ENCODE measurements at regions not wholly inside any gene's neighbourhood (a gene's known extent, or its start where the extent isn't known, plus 50 kb on each side); places are given as distances from the start of the nearest gene placed in this dataset.
A peak's percentile ranks its signal among the peaks of the same experiment; 100 is the strongest.
"Not testable (repeated sequence)": the region's sequence is repeated elsewhere in the genome, so short reads cannot be mapped to it uniquely, and the experiment has no call there.

DNA sequence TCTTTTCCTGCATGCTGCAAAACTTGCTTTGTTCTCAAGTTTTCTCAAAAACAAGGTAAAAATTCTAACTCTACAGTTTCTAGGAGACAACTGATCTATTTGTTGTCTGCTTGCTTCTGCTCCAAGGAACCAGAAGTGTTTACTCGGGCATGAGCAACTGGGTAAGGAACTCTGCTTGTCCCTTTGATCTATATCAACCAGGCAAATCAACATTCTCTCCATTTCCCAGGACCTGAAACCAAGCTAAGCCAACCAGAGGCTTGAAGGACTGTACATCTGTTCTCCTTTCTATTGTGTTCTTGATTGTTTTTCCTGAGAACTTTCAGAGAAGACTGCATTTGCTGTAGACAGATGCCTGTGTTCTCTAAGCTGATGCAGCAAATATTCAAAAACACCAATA is 335.0 kb upstream of the KCNH7 start:
- Mint-ChIP-seq H3K27ac (no peak overlapping the region), H3K4me1 (no peaks in the 10 kb centered on the region), H3K4me3 (no peak overlapping the region), H3K36me3 (ENCODE audit: low read depth) (no peaks in the 10 kb centered on the region), H3K27me3 (peaks cover 4% of the 10 kb centered on the region)
- ATAC-seq (no peak), DNase-seq (no peak)
- no peaks in the 10 kb centered on the region for H3K9me3 ChIP-seq (ENCODE audit: control insufficient read depth, low read length, poor library complexity, severe bottlenecking)

DNA sequence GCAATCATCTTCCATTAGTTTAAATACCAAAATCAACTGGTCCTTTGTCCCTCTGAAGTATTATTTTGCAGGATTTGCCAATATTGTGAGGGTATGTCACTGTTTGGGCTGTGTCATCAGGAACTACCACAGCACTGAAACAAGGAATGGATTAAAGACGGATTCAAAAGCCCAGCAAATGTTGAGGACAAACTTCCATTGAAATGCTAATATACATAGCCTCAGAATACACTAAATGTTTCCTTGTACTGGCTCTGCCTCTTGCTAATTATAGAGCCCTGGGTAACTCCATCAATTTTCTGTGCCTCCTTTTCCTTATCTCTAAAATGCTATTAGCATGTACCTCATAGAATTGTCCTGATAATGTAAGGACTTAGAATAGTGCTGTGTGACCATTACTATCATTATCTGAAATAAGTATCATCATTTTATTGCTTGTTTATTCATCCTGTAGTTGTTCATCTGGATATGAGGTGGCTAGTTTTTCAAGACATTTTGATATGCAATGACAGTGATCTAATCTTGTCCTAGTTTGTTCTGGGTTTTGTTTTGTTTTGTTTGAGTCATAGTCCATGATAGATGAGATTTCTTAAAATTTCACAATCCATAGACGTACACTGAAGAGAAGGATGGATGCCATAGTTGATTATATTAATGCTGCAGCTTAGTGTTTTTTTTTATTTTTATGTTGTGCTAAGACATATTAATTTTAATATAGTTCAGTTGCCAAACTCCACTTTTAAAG is 333.4 kb upstream of the KCNH7 start:
- no peaks in the 10 kb centered on the region for H3K9me3 ChIP-seq (ENCODE audit: control insufficient read depth, low read length, poor library complexity, severe bottlenecking)
- ATAC-seq (no peak), DNase-seq (no peak)
- H3K4me3 Mint-ChIP-seq, result peak overlapping the region; percentile 1
- H3K27ac Mint-ChIP-seq, result no peak overlapping the region
- no peaks in the 10 kb centered on the region for H3K4me1 Mint-ChIP-seq
- no peaks in the 10 kb centered on the region for H3K36me3 Mint-ChIP-seq (ENCODE audit: low read depth)
- peaks cover 4% of the 10 kb centered on the region for H3K27me3 Mint-ChIP-seq

DNA sequence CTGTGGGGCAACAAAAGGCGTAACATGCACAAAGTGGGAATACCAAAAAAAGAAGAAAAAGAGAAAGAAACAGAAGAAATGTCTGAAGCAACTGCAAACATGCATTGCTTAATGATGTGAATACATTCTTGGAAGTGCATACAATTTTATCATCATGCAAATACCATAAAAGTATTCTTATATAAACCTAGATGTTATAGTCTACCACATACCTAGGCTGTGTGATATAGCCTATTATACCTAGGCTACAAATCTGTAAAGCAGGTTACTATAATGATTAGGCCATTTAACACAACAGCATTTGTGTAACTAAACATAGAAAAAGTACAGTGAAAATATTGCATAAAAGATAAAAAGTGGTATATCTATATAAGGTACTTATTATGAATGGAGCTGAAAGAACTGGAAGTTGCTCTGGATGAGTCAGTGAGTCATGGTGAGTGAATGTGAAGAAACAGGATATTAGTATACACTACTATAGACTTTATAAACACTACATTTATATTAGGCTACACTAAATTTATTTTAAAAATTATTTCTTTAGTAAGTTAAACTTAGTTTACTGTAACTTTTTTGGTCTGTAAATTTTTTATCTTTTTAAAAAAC is 319.4 kb upstream of the KCNH7 start:
- H3K4me3 Mint-ChIP-seq, result no peak overlapping the region
- H3K4me1 Mint-ChIP-seq, result no peaks in the 10 kb centered on the region
- H3K27me3 Mint-ChIP-seq, result no peaks in the 10 kb centered on the region

DNA sequence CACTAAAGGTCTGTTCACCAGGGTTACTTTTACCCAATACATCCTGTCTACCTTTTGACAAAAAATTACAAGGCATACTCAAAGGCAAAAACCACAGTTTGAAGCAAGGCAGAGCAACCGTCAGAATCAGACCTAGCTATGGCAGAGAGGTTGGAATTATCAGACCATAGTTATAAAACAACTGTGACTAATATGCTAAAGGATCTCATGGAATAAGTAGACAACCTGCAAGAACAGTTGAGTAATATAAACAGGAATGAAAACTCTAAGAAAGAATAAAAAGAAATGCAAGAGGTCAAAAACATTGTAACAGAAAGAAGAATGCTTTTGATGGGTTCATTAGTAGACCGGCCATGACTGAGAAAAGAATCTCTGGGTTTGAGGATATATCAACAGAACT is 318.8 kb upstream of the KCNH7 start:
- no peaks in the 10 kb centered on the region for H3K9me3 ChIP-seq (ENCODE audit: control insufficient read depth, low read length, poor library complexity, severe bottlenecking)
- H3K36me3 Mint-ChIP-seq (ENCODE audit: low read depth), result no peaks in the 10 kb centered on the region
- no peaks in the 10 kb centered on the region for H3K27me3 Mint-ChIP-seq
- H3K27ac Mint-ChIP-seq, result no peak overlapping the region
- no peak overlapping the region for H3K4me3 Mint-ChIP-seq
- no peaks in the 10 kb centered on the region for H3K4me1 Mint-ChIP-seq
- DNase-seq (no peak), ATAC-seq (no peak)

More for the DNA sequence above, 319.4 kb upstream of the KCNH7 start:
- Mint-ChIP-seq H3K27ac (no peak overlapping the region), H3K36me3 (ENCODE audit: low read depth) (no peaks in the 10 kb centered on the region)
- DNase-seq, result no peak
- H3K9me3 ChIP-seq (ENCODE audit: control insufficient read depth, low read length, poor library complexity, severe bottlenecking), result no peaks in the 10 kb centered on the region
- no peak for ATAC-seq

DNA sequence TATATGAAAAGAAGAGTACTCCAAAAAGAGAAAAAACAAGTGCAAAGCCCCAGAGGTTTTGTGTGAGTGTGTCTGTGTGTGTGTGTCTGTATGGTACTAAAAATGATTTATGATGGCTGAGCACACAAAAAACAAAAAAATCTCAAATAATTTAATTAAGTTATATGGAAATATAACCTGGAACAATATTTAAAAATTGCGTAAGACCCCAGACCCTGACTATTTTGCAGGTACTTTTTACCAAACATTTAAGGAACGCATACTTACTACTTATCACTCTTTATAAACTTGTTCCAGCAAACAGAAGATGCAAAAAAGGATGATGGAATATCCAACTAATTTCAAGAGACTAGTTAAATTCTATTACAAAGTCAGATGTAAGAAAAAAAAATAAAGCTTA is 317.4 kb upstream of the KCNH7 start:
- no peak for DNase-seq
- Mint-ChIP-seq H3K36me3 (ENCODE audit: low read depth) (no peaks in the 10 kb centered on the region), H3K27ac (no peak overlapping the region), H3K4me1 (no peaks in the 10 kb centered on the region), H3K4me3 (no peak overlapping the region), H3K27me3 (no peaks in the 10 kb centered on the region)
- no peaks in the 10 kb centered on the region for H3K9me3 ChIP-seq (ENCODE audit: control insufficient read depth, low read length, poor library complexity, severe bottlenecking)
- no peak for ATAC-seq

DNA sequence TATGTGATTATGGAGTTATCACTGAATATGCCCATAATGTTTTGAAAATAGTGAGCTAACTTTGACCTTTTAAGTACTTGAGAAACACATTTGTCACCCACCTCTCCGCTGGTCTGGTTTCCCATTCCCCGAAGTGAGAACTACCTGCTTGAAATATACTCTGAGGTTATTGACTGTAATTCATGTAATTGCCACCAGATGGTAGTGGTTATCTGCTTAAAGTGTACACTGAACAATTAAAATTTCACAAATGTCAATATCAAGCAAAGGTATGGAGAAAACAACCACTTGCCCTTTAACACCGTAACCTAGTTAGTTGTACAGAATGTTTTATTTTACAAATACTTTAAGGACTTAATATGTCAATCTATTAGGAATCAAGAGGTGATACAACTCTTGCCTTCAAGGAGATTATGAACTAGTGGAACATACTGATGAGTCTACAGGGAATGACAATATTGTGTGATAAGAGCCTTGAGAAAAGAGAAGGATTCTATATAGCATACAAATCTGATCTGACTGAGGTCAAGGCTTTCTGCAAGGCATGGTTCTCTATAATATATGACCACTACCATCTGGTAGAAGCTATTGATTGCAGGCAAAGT is 316.8 kb upstream of the KCNH7 start:
- no peaks in the 10 kb centered on the region for H3K9me3 ChIP-seq (ENCODE audit: control insufficient read depth, low read length, poor library complexity, severe bottlenecking)
- Mint-ChIP-seq H3K4me1 (no peaks in the 10 kb centered on the region), H3K4me3 (no peak overlapping the region), H3K36me3 (ENCODE audit: low read depth) (no peaks in the 10 kb centered on the region), H3K27ac (no peak overlapping the region), H3K27me3 (no peaks in the 10 kb centered on the region)
- ATAC-seq, result no peak
- no peak for DNase-seq

DNA sequence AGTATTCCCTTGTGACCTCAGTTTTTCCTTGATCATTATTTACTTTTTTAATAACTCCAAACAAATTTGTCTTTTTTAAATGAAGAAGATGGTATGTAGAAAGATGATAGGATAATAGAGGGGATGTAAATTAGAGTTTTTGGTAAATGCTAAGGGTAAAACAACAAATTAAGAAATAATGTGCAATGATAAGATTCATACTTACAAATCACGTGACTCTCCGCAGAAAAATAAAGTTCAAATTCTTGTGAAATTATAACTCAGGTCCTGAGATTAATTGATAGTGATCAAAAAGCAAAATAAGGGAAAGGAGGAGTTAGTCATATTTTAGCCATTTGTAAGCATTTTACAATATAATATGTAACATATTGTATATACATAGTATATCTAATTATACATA is 304.1 kb upstream of the KCNH7 start:
- ATAC-seq, result no peak
- DNase-seq, result no peak
- no peaks in the 10 kb centered on the region for H3K4me1 Mint-ChIP-seq
- no peaks in the 10 kb centered on the region for H3K9me3 ChIP-seq (ENCODE audit: control insufficient read depth, low read length, poor library complexity, severe bottlenecking)
- H3K36me3 Mint-ChIP-seq (ENCODE audit: low read depth), result no peaks in the 10 kb centered on the region
- H3K27ac Mint-ChIP-seq, result no peak overlapping the region
- no peak overlapping the region for H3K4me3 Mint-ChIP-seq
- no peaks in the 10 kb centered on the region for H3K27me3 Mint-ChIP-seq

DNA sequence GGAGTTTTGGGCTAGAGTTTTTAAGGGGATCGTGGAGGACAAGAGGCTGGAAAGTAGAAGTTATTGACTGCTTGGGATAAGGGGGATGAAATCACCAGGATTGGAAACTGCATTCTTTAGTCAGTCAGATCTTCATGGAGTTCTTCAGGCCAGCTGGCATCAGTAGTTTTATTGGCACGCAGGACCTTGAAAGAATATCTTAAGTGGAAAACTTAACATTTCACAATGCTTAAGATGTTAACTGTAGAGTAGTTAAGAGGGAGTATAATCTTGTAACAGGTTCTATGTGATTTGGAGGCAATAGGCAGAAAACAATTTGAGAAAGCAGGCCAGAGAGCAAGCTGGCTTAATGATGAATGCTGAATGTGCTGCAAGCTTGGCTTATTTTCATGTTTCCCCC is 300.4 kb upstream of the KCNH7 start:
- ATAC-seq (no peak), DNase-seq (no peak)
- Mint-ChIP-seq H3K27me3 (no peaks in the 10 kb centered on the region), H3K4me3 (no peak overlapping the region), H3K4me1 (no peaks in the 10 kb centered on the region), H3K27ac (no peak overlapping the region), H3K36me3 (ENCODE audit: low read depth) (no peaks in the 10 kb centered on the region)
- no peaks in the 10 kb centered on the region for H3K9me3 ChIP-seq (ENCODE audit: control insufficient read depth, low read length, poor library complexity, severe bottlenecking)

DNA sequence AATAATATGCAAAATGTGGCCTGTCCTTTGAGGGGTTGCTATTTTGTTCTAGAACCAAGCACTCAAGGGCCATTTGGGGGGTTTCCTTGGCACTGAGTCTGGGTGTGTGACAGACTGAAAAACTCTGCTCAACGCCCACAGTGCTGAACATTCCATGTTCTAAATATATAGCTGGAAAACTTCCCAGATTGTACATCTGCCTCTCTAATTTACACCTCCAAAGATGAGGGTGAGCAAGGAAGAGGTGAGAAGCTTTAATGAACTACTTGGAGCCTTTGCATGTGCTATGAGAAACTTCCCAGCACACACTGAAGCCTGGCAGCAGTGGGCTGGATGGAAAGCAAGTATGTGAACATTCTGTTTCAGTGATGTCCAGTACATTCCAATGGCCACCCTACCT is 296.7 kb upstream of the KCNH7 start:
- H3K9me3 ChIP-seq (ENCODE audit: control insufficient read depth, low read length, poor library complexity, severe bottlenecking), result no peaks in the 10 kb centered on the region
- no peak overlapping the region for H3K27ac Mint-ChIP-seq
- DNase-seq (no peak), ATAC-seq (no peak)
- no peaks in the 10 kb centered on the region for H3K4me1 Mint-ChIP-seq
- H3K36me3 Mint-ChIP-seq (ENCODE audit: low read depth), result no peaks in the 10 kb centered on the region
- H3K4me3 Mint-ChIP-seq, result no peak overlapping the region
- no peaks in the 10 kb centered on the region for H3K27me3 Mint-ChIP-seq

DNA sequence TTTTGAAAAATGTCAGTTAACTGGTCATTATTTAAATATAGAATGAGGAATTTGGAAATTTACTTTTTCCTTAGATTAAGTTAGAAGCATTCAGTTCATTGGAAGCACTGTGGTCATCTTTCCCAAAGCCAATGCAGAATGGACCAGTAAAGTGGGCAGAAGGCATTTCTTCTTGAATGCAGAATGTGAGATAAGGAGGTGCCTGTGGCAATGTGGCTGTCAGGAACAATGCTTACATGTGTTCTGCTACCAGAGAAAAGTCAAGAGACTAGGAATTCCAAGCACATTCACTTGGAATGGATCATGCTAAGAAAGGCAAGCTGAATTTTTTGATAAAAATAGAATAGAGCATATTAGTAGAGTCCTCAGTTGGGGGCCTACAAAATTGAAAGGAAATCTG is 295.0 kb upstream of the KCNH7 start:
- Mint-ChIP-seq H3K4me3 (no peak overlapping the region), H3K27ac (no peak overlapping the region), H3K36me3 (ENCODE audit: low read depth) (no peaks in the 10 kb centered on the region), H3K4me1 (no peaks in the 10 kb centered on the region), H3K27me3 (no peaks in the 10 kb centered on the region)
- ATAC-seq (no peak), DNase-seq (no peak)
- no peaks in the 10 kb centered on the region for H3K9me3 ChIP-seq (ENCODE audit: control insufficient read depth, low read length, poor library complexity, severe bottlenecking)

DNA sequence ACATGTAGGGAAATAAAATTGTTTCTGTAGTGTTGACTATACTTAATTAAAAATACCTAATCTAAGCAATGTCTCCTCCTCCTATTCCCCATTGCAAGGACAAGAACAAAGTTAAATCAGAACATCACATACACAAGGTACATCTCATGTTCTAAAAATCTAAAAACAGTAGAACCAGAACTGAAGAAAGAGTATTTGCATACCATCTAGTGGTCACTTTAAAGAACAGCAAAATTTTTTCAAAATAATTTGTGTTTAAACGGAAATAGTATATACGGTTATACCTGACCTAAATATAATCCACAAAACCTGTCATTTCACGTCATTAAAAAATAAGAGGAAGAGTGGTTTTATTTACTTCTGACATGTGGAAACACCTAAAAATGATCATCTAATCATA is 294.3 kb upstream of the KCNH7 start:
- no peak for ATAC-seq
- no peak overlapping the region for H3K27ac Mint-ChIP-seq
- no peaks in the 10 kb centered on the region for H3K36me3 Mint-ChIP-seq (ENCODE audit: low read depth)
- DNase-seq, result no peak
- no peaks in the 10 kb centered on the region for H3K9me3 ChIP-seq (ENCODE audit: control insufficient read depth, low read length, poor library complexity, severe bottlenecking)
- no peaks in the 10 kb centered on the region for H3K27me3 Mint-ChIP-seq
- H3K4me1 Mint-ChIP-seq, result no peaks in the 10 kb centered on the region
- H3K4me3 Mint-ChIP-seq, result no peak overlapping the region

DNA sequence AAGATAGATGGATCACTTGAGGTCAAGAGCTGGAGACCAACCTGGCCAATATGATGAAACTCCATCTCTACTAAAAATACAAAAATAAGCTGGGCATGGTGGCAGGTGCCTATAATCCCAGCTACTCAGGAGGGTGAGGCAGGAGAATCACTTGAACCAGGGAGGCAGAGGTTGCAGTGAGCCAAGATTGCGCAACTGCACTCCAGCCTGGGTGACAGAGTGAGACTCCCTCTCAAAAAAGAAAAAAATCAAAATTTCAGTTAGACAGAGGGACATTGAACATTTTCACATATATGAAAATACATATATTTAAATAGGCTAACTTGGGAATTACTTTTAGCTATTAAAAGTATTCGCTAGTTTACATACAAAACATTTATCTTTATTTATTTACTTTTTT is 293.6 kb upstream of the KCNH7 start:
- not testable (repeated sequence) for H3K4me3 Mint-ChIP-seq, ATAC-seq, H3K27ac Mint-ChIP-seq

DNA sequence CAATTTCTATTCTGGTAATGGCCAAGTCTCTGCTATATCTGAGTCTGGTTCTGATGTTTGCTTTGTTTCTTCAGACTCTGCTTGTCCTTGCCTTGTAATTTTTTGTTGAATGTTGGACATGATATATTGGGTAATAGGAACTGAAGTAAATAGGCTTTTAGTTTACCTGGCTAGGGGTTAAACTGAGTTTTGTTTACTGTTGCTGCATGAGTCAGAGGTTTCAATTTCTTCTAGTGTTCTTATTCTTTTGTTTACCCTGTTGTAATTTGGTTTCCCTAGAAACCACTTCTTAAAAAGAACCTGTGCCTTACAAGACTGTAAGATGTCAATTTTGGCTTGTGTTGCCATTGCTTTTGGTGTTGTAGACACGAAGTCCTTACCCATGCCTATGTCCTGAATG is 285.0 kb upstream of the KCNH7 start:
- no peaks in the 10 kb centered on the region for H3K9me3 ChIP-seq (ENCODE audit: control insufficient read depth, low read length, poor library complexity, severe bottlenecking)
- no peak for ATAC-seq
- no peaks in the 10 kb centered on the region for H3K4me1 Mint-ChIP-seq
- no peak overlapping the region for H3K27ac Mint-ChIP-seq
- no peak for DNase-seq
- no peaks in the 10 kb centered on the region for H3K27me3 Mint-ChIP-seq
- no peak overlapping the region for H3K4me3 Mint-ChIP-seq
- H3K36me3 Mint-ChIP-seq (ENCODE audit: low read depth), result no peaks in the 10 kb centered on the region

More for the DNA sequence above, 293.6 kb upstream of the KCNH7 start:
- H3K36me3 Mint-ChIP-seq (ENCODE audit: low read depth); H3K27me3 Mint-ChIP-seq; H3K9me3 ChIP-seq (ENCODE audit: control insufficient read depth, low read length, poor library complexity, severe bottlenecking); H3K4me1 Mint-ChIP-seq; DNase-seq: not testable (repeated sequence)

DNA sequence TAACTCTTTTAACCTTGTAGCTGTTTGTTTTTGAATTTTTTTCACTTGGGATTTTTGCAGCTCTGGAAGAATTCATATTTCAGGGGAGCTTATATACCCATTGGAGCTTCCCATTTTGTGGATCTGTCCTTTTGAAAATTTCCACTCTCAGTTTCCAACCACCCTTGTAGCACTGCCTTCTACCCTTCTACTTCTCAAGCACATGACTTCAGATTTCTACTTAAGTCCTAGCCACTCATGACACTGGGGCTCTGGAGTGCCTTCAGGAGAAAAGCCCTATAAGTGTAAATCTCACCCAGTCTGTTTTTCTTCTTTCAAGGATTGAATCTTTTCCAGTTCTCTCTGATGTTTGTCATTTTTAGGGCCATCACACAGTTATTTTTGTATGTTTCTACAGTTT is 283.7 kb upstream of the KCNH7 start:
- H3K27ac Mint-ChIP-seq, result no peak overlapping the region
- no peaks in the 10 kb centered on the region for H3K36me3 Mint-ChIP-seq (ENCODE audit: low read depth)
- no peak for ATAC-seq
- no peak for DNase-seq
- no peak overlapping the region for H3K4me3 Mint-ChIP-seq
- no peaks in the 10 kb centered on the region for H3K27me3 Mint-ChIP-seq
- H3K9me3 ChIP-seq (ENCODE audit: control insufficient read depth, low read length, poor library complexity, severe bottlenecking), result no peaks in the 10 kb centered on the region
- no peaks in the 10 kb centered on the region for H3K4me1 Mint-ChIP-seq

Data from T-helper 17 cell (primary cell).